Muscle of back (tissue), 3 donors: ENCODE measurements at regions not wholly inside any gene's neighbourhood (a gene's known extent, or its start where the extent isn't known, plus 50 kb on each side); places are given as distances from the start of the nearest gene placed in this dataset.
A peak's percentile ranks its signal among the peaks of the same experiment; 100 is the strongest.
"Not testable (repeated sequence)": the region's sequence is repeated elsewhere in the genome, so short reads cannot be mapped to it uniquely, and the experiment has no call there.

Source experiments
- DNase-seq, 3 donors: peaks; one replicate each; pipeline versions ENCODE4 v3.0.0 to v3.0.0-alpha.2; 2013

DNA sequence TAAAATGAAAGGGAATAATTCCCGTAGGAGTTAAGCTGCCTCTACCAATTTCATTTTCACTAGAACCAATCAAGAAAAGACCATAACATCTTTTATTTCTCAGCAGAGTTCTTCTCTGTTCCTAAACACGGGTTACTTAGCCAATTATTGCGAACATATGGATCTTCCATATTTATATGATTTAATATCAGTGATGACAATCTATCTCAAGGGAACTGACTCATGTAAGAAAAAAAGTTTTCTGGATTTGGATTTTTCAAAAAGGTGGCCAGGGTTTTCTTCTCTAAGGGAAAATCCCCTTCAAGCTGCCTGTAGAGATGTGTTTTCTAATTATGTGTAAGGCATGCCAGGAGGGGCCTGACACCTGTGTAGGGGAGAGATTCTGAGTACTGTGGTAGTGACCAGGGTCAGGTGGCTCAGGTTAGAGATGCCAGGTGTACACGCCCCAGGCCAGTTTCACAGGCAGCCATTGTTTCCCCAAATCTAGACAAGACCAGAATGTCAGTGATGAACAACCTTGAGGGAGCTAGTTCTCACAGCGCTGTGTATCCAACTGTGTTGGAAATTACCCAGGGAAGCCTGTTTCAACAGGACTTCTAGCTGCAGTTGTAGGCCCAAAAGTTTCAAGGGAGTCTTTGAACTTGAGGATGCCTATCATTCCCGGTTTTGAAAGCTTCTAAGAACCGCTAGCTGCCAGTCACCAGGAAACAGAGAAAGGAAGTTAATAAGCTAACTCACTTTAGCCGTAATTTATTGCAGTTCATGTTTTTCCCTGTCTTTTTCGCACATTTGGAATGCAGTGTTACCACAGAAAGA, 572.5 kb upstream of the RGMB start:
- peak; percentile 39 to 83 (median 51) for DNase-seq

DNA sequence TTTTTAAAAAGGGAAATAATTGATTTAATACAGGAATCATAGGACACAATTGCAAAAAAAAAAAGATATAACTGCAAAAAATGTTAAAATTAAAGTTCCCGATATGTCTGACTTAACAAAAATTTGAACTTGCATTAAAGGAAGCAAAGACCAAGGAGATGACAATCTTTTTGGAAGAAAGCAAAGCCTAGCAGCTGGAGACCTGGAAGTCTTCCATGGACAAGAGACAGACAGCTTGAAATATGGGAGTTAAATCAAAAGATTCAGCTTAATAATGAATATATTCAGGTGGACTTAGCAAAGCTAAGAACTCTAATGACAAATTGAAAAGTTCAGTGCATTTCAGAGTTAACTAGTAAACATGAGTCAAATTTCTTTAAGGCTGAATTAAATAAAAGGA, 568.7 kb upstream of the RGMB start:
- DNase-seq, result peak in 2 of 3 donors; percentile 38 to 51

DNA sequence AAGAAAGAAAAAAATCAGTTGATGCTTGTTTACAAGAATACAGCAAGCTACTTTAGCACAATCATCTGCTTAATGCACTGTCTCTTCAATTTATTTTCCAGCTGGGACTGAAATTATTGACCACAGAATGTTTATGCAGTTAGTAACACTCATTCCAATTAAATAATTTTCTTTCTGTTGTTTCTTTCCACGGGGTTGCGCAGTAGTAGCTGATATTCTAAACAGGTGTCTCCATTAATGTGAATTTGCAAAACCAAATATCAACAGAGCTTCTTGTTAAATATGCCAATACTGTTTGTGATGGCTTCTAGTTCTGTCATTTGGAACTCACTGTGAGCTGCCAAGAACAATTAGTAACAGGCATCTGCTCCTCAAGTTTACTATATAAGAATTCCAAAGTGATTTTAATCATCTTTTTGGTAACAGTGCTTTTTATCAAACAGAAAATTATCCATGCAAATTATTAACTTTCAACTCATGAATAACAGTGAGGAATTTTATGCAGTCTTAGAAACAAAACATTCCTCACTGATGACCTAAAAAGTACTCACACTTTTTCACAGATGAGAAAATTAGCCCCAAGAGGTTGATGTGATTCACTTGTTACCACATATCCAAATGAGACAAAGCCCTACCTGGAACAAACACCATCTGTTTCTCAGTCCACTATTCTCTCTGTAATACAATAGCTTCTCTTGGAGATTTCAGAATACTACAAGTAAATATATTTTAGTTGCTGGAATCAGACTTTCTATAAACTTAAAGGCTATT, 567.6 kb upstream of the RGMB start:
- peak; percentile 32 to 56 (median 45) for DNase-seq

DNA sequence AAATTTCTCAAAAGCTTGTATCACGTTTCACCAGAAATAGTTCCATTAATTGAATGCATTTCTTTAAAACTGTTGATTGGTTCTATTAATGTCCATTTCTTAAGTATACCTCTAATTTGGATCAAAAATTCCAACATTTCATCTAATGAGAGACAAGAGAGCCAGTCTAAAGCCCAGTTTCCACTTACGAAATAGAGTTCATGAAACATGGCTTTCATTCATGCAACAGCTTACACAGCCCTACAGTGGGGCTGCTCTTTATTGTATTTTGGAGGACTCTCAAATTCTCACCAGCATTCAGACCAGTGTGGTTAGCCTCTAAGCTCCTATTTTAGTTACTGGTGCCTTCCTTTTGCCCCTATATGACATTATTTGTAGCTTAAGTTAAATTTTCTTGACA, 566.9 kb upstream of the RGMB start:
- DNase-seq, result no peak

DNA sequence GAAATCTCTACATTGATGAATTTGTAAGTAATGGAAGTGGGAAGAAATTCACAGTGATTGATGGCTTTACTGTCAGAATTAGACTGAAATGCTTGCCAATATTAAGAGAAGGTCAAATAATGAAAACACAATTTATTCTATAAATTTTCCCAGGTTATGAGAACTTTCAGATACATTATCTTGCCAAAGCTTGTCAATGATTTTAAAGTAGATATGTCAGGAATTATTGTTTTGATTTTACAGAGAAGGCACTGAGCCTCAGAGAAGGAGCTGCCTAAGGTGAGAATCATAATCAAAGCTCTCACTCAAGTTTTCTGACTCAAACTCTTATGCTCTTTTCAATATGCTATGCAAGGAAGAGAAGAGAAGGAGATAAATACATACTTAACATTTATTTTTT, 564.0 kb upstream of the RGMB start:
- DNase-seq, result no peak

DNA sequence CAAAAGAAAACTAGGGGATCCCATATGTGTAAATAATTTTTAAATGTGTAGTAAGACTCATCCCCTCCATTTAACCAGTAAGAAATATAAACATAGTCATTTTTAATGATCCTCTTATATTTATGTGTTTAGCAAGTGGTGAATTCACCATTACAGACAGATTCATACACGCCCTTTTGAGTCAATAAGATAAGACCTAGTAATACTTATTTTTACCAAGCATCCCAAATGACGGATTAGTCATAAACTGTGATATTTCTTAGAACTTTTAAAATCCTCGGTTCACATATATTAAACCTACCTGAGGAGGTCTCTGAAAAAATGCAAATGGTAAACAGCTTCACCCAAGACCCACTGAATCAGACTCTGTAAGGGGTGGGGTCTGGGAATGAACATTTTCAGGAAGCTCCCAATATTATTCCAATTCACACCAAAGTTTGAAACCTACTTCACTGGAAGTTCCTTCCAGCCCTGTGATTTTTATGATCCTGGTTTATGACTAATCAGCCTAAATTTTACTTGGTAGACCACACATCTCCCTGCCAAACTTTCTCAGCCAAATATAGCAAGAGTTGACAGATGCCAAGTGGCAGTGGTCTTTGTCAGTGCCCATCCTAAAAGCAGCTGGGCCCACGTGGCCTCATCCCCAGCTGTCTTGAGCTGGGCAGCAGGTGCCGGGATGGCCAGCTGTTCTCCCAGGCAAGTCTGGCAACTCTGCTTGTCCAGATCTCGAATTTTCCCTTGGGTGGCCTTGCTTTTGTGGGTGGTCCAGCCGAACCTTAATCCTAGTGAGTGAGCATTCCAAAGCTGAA, 559.0 kb upstream of the RGMB start:
- peak; percentile 65 to 86 (median 74) for DNase-seq

DNA sequence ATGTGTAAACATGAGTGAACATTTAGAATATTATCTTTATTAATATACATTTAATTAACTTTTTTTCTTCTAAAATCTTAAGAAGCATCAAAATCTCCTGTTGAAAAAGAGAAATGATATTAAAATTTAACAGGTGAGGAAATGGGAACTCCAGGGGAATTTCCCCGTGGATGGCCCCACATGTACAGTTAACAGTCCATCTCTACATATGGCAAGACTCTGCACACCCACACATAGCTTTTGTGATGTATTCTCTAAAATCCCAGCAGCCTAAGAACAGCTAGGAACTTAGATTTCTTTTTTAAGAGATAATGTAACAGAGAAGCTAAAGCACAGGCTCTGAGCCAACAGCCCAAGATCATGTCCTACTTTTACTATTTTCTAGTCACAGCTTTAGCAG, 556.3 kb upstream of the RGMB start:
- DNase-seq, result no peak

DNA sequence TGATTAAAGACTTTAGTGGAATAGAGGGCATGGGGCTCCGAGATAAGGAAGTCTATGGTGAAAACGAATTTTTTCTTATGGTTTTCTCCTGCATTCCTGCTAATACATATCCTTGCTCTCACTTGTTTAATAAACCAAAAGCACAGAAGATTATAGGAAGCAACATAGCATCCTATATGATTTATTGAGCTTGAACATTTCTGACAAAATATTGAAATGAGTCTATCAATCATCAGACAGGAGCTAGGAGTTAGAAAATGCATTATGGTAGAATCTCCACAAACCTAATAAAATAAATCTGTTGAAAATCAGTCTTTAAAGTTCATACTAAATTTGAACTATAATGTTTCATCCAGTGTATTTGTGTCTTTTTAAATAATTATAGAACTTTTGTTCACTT, 554.6 kb upstream of the RGMB start:
- DNase-seq, result no peak

DNA sequence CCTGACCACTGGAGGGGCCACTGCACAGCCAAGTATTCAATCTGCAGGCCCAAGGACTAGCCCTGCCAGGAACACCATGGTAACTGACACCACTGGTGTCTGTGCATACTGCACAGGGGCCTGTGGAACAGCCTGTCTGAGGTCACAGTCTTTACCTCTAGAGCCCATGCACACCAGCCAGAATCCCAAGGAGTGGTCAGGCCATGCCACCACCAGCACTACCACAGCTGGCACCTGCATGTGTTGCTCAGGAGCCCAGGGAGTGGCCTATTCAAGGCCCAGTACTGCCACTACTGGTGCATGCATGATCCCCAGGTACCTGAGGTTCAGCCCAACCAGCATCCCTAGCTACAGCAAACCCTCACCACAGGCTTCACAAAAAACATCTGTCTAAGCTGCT, 546.0 kb upstream of the RGMB start:
- no peak for DNase-seq

DNA sequence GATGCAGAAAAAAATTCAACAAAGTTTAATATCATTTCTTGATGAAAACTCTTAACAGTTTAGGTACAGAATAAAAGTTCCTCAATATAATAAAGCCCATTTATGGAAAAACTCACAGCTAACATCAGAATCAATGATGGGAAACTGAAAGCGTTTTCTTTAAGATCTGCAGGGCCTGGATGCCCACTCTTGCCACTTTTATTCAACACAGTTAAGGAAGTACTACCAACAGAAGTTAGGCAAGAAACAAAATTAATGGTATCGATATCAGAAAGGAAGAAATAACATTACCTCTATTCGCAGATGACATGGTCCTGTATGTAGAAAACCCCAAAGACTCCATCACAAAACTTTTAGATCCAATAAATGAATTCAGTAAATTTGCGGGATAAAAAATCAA, 542.4 kb upstream of the RGMB start:
- no peak for DNase-seq

DNA sequence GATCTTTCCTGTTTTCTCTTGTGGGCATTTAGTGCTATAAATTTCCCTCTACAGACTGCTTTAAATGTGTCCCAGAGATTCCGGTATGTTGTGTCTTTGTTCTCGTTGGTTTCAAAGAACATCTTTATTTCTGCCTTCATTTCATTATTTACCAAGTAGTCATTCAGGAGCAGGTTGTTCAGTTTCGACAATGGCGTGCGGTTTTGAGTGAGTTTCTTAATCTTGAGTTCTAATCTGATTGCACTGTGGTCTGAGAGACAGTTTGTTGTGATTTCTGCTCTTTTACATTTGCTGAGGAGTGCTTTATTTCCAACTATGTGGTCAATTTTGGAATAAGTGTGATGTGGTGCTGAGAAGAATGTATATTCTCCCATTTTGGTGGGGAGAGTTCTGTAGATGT, 535.7 kb upstream of the RGMB start:
- not testable (repeated sequence) for DNase-seq

DNA sequence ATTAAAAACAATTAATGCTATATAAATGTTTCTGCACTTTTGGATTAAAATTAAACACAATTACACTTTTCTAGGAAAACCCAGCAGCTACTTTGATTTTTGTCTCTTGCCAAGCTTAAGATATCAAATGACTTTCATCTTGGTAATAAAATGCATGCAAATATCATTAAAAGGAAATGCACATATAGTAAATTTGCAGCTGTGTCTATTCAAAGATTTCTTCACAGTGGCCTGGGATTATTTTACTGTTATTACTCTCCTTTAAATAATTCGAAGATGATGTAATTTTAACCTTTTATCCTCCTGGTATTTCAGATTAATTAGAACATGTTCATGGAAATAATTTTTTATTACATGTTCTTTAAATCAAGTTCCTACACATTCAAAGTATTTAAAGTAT, 529.5 kb upstream of the RGMB start:
- DNase-seq, result no peak

DNA sequence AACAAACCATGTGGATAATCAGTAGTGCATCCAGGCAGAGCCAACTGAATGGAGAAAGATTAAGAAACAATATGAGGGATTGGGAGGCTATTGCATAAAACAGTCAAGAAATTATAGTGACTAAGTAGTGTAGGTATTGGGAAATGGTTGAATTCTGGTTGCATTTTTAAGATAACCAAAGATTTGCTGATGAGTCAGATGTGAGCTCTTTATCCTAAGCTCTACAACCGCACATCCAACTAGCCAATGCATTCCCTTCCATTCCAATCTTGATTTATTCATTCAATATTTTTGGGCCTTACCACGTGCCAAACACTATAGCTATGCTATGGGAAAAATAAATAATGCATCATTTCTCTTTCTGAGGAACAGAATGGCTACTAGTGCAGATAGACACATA, 524.5 kb upstream of the RGMB start:
- DNase-seq, result peak in 1 of 3 donors; percentile 79

DNA sequence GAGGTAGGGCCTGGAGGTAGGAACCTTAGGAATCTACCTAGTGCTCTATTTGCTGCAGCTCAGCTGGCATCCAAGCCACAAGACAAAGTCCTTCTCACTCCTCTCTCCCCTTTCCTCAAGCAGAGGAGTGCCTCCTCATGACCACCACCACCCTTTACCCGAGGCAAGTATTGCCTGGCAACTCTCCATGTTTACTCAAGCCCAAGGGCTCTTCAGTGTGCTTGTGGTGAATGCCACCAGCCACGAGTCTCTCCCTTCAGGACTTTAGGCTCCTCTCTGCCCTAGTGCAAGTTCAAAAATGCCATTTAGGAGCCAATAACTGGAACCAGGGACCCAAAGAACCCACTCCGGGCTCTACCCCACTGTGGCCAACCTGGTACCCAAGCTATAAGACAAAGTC, 514.5 kb upstream of the RGMB start:
- no peak for DNase-seq

DNA sequence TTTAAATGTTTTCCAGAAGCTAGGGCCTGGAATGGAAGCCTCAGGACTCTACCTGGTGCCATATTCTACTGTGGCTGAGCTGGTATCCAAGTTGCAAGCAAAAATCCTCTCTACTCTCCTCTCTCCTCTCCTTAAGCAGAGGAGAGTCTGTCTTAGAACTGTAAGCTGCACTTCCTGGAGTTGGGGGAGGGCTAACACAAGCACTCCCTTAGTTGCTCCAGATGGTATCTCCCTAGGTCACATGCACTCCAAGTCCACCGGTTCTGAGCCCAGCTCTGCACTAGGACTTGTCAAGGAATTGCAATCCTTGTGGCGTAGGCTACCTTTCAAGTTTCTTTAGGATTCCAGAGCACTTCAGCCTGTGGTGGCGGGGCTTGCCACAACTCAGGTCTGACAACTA, 513.9 kb upstream of the RGMB start:
- no peak for DNase-seq

DNA sequence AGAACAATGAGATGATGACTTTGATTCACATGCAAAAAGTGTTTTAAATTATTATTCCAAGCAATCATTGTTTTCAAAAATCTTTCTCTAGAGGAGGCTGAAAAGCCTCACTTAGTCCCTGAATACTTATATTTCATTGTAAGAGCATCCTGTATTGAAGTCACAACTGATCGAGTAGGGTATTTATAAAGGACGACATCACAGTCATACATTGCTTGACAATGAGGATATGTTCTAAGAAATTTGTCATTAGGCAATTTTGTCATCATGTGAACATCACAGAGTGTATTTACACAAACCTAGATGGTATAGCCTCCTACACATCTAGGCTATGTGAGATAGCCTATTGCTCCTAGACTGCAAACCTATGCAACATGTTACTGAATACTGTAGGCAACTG, 510.4 kb upstream of the RGMB start:
- no peak for DNase-seq

DNA sequence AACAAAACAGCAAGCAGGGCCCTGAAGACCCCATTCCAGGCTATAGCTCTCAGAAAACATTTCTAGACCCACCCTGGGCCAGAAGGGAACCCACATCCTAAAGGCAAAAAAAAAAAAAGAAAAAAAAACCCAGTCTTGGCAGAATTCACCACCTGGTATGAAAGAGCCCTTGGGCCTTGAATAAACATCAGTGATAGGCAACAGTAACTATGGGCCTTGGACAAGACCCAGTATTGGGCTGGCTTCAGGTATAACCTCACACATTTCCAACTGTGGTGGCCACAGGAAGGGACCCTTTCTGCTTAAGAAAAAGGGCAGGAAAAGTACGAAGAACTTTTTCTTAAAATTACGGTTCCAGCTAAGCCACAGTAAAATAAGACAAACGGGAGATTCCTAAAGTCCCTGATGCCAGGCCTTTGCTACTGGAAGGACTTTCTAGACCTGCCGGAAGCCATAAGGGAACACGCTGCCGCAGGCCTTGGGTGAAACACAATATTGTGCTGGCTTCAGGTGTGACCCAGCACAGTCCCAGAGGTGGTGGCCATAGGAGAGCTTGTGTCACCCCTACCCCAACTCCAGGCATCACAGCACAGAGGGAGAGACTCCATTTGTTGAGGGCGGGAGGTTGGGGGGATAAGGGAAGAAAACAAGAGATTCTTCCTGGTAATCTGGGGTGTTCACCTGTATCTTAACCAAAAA, 505.2 kb upstream of the RGMB start:
- no peak for DNase-seq

DNA sequence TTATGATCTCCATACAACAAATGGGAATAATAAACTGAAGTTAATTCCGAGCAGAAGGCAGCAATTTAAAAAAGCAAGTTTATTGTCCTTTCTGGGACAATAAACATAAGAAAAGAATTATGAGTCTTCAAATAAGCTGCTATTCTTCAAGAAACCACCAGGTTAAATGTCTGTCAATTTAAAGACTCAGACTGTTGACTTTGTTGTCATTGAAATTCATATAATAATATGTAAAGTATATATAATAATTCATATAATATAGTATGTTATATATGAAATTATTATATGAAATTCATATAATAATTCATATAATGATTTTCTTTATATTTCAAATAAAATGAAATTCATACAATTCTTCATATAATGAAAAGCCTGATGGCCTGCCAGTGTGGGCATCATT, 497.5 kb upstream of the RGMB start:
- no peak for DNase-seq

DNA sequence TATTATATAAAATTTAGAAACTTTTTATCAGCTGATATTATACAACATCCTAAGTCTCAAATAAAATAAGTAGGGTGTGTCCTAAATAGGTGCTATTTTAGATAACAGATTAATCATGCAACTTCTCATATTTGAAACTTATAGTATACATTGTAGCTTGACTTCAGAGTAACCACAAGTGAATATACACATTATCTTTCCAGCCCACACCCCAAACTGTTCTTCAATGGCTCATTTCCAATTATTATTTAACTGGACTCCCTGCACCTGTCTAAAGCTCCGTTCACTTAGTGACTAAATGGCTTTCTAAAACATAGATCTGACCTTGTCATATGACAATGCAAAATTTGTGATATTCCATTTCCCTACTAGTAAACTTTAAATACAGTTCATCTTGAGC, 490.9 kb upstream of the RGMB start:
- no peak for DNase-seq

DNA sequence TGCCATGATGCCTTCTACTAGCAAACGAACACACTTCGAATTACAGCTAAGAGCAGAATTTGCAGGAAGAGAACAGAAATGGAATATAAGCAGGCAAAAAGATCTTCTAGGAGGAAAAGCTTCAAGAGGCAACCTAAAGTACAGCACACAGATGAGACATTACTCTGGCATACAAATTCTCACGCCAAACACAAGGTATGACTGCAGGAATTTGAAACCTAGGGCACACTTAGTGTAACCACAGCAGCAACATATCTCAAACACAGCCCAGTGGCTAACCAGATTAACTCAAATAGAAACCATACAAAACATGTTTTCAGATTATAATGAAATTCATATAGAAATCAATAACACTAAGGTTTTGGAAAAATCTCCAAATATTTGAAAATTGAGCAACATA, 481.0 kb upstream of the RGMB start:
- DNase-seq, result no peak

DNA sequence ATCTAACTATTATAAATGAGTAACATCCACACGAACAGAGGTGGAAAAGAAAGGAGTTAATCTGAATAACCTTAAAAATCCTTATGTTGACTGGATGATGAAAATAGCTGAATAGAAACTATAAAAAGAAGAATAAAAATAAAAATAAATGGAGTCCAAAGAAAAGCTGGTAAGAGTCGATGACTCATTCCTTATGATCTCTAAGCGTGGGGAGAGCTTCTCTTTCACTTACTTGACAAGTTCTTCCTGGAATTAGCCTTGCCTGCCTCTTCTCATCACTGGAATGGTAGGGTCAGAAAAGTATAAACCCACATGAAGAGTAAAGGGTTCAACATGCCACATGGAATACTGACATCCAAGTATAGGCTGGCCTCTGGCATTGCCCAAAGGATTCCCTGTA, 477.0 kb upstream of the RGMB start:
- no peak for DNase-seq

DNA sequence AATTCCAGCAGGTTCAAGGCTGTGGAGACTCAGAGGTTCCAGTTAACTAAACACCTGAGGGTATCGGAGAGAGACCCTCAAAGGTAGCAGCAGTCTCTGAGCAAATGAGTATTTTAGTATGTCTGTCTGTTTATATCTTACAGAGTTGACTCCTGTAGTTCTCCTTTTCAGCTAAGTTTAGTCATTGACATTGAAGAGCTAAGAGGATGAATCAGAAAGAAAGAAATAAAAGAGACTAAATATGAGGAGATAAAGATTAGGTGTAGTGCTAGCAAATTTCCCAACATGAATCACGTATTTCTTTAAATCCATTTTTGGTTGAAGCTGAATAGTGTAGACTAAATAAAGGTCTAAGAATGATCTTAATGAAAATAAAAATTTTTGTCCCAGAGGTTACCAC, 474.0 kb upstream of the RGMB start:
- DNase-seq, result no peak
